ENCODE measurements at regions not wholly inside any gene's neighbourhood (a gene's known extent, or its start where the extent isn't known, plus 50 kb on each side); places are given as distances from the start of the nearest gene placed in this dataset.

GRCh38 chr5:35420200-35420599 lies 189.9 kb upstream of the PRLR start:
- Histone ChIP-seq H3K27ac (ENCODE audit: low read depth, low read length) (no peak overlapping the region), H3K9me3 (ENCODE audit: control insufficient read depth, insufficient read depth, low read length) (no peaks in the 10 kb centered on the region), H3K4me3 (ENCODE audit: low read depth, low read length) (no peak overlapping the region), H3K27me3 (ENCODE audit: control insufficient read depth, insufficient read depth, low read length) (peaks cover 2% of the 10 kb centered on the region)
- ChIA-PET CTCF (interaction anchor here (0.7 to 2.1 kb wide), 2 partner anchors 16 to 505 kb away, joined by 3 to 7 read pairs; no protein-coding TSS in a partner anchor), POLR2A (no interaction called here)
- TF ChIP-seq, protein P1, sequence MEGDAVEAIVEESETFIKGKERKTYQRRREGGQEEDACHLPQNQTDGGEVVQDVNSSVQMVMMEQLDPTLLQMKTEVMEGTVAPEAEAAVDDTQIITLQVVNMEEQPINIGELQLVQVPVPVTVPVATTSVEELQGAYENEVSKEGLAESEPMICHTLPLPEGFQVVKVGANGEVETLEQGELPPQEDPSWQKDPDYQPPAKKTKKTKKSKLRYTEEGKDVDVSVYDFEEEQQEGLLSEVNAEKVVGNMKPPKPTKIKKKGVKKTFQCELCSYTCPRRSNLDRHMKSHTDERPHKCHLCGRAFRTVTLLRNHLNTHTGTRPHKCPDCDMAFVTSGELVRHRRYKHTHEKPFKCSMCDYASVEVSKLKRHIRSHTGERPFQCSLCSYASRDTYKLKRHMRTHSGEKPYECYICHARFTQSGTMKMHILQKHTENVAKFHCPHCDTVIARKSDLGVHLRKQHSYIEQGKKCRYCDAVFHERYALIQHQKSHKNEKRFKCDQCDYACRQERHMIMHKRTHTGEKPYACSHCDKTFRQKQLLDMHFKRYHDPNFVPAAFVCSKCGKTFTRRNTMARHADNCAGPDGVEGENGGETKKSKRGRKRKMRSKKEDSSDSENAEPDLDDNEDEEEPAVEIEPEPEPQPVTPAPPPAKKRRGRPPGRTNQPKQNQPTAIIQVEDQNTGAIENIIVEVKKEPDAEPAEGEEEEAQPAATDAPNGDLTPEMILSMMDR (IDR thresholded peaks at IDR 0.05; ENCODE audit: low read depth, low read length): no peak
- DNase-seq (ENCODE audit: low read depth, low spot score): no peak

- no peaks in the 10 kb centered on the region for H3K9me3 ChIP-seq (ENCODE audit: control insufficient read depth, insufficient read depth, low read length)
- H3K27ac ChIP-seq (ENCODE audit: low read depth, low read length): no peak overlapping the region
- TF ChIP-seq, protein P1 (IDR thresholded peaks at IDR 0.05; ENCODE audit: low read depth, low read length): no peak
- H3K27me3 ChIP-seq (ENCODE audit: control insufficient read depth, insufficient read depth, low read length): peaks cover 2% of the 10 kb centered on the region
- no peak overlapping the region for H3K4me3 ChIP-seq (ENCODE audit: low read depth, low read length)
- no peak for DNase-seq (ENCODE audit: low read depth, low spot score)
- POLR2A ChIA-PET: no interaction called here
- CTCF ChIA-PET: interaction anchor here (0.5 to 1.4 kb wide), 2 partner anchors 11 to 20 kb away, joined by 3 to 6 read pairs; no protein-coding TSS in a partner anchor
These were observed 186.8 kb upstream of the PRLR start for GRCh38 chr5:35417040-35417439.

DNA sequence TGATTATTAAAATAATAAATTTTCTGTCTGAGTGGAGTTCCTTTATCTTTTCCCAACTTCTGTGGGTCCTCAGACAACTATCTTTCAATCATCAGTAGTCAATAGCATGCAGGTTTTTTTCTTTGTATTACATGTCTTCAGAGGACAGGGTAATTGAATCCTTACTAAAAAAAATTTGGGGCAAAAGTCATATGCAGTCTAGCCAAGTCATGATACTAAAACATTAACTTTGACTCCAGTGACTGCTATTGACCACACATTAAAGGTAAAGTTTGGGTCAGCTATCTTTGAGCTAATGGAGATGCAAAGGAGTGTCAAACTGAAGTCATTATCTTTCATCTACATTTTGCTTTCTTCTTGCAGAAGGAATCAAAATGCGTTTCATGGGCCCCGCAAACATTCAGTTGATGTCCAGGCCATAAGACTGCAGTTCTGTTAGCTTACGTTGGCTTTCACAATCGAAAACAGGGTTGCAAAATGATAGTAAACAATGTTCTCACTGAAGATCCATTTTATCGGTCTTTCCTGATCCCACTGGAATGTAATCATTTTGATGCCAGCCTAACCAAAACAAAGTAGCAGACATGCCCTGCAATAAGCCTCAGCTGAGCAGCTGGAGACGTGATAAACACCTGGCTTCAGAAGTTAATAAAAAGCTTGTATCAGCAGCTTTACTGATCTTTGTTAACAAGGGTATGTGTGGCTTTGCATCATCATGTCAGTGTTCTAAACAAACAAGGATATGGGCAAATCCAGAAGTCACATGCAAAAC lies 186.1 kb upstream of the PRLR start:
- H3K27me3 ChIP-seq (ENCODE audit: control insufficient read depth, insufficient read depth, low read length): peaks cover 2% of the 10 kb centered on the region
- DNase-seq (ENCODE audit: low read depth, low spot score): no peak
- no peaks in the 10 kb centered on the region for H3K9me3 ChIP-seq (ENCODE audit: control insufficient read depth, insufficient read depth, low read length)
- TF ChIP-seq, protein P1 (IDR thresholded peaks at IDR 0.05; ENCODE audit: low read depth, low read length): no peak
- no peak overlapping the region for H3K27ac ChIP-seq (ENCODE audit: low read depth, low read length)
- ChIA-PET POLR2A (no interaction called here), CTCF (interaction anchor here (1.4 kb wide), 1 partner anchor 20 kb away, joined by 6 read pairs; no protein-coding TSS in a partner anchor)
- H3K4me3 ChIP-seq (ENCODE audit: low read depth, low read length): no peak overlapping the region

DNA sequence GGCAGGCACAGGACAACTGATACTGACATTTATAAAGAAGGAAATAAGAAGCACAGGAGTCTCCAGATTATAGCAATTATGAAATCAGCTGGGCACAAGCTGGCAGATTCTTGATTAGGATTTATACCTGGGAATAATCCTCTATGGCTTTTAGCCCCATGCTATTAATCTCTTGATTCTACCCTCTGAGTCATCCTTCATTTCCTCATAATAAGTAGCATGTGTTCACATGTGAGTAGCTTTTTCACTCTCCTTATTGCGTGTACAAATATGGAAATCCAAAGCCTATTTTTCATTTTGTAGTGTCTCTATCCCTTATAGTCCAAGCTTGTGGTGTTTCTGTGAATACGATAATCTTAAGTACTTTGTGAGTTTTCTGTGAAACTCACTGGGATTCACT lies 185.0 kb upstream of the PRLR start:
- CTCF ChIA-PET: no interaction called here
- no peak for DNase-seq (ENCODE audit: low read depth, low spot score)

DNA sequence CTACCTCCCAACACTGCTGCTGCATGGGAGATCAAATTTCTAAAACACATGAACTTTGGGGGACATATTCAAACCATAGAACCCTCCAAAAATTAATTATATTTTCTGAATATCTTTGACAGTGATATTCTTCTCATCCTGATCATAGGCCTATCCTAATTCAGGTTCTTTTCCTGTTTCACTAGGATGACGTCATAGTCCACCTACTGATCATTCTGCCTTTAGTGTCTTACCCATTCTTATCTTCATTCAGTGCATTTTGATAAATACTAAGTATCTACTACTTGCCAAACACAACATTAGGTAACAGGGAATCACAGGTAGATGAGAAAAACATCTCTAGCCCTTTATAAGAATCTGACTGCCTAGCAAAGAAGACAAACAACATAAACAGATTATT lies 179.1 kb upstream of the PRLR start:
- Histone ChIP-seq H3K27me3 (ENCODE audit: control insufficient read depth, insufficient read depth, low read length) (no peaks in the 10 kb centered on the region), H3K4me3 (ENCODE audit: low read depth, low read length) (no peak overlapping the region), H3K9me3 (ENCODE audit: control insufficient read depth, insufficient read depth, low read length) (peaks cover 3% of the 10 kb centered on the region; the same call in 1 of the 2 replicates), H3K27ac (ENCODE audit: low read depth, low read length) (no peak overlapping the region)
- no peak for DNase-seq (ENCODE audit: low read depth, low spot score)
- ChIA-PET POLR2A (no interaction called here), CTCF (no interaction called here)
- TF ChIP-seq, protein P1 (IDR thresholded peaks at IDR 0.05; ENCODE audit: low read depth, low read length): no peak

More for the DNA sequence above, 185.0 kb upstream of the PRLR start:
- H3K27ac ChIP-seq (ENCODE audit: low read depth, low read length): no peak overlapping the region
- POLR2A ChIA-PET: no interaction called here
- H3K9me3 ChIP-seq (ENCODE audit: control insufficient read depth, insufficient read depth, low read length): no peaks in the 10 kb centered on the region
- peaks cover 2% of the 10 kb centered on the region for H3K27me3 ChIP-seq (ENCODE audit: control insufficient read depth, insufficient read depth, low read length)
- no peak overlapping the region for H3K4me3 ChIP-seq (ENCODE audit: low read depth, low read length)
- TF ChIP-seq, protein P1 (IDR thresholded peaks at IDR 0.05; ENCODE audit: low read depth, low read length): no peak
